Mesothelial cell of epicardium (in vitro differentiated cells): ENCODE measurements at regions not wholly inside any gene's neighbourhood (a gene's known extent, or its start where the extent isn't known, plus 50 kb on each side); places are given as distances from the start of the nearest gene placed in this dataset.

Experiments used
- DNase-seq, 2 experiments: peaks; one replicate each; pipeline ENCODE4 v3.0.0; 2021; ENCODE audit warnings: low spot score in 2 of 2; ENCODE audit not compliant: unreplicated experiment in 2 of 2
- H3K27ac Mint-ChIP-seq: 2 replicates; pipeline ENCODE4 v1.8.0; 2021; ENCODE audit warnings: mixed read lengths
- H3K27me3 Mint-ChIP-seq: 2 replicates; pipeline ENCODE4 v1.8.0; 2021; ENCODE audit warnings: low read depth, mixed read lengths
- H3K36me3 Mint-ChIP-seq: 2 replicates; pipeline ENCODE4 v1.8.0; 2021; ENCODE audit warnings: mixed read lengths
- H3K4me1 Mint-ChIP-seq: 2 replicates; pipeline ENCODE4 v1.8.0; 2021; ENCODE audit warnings: mixed read lengths
- H3K4me3 Mint-ChIP-seq: 2 replicates; pipeline ENCODE4 v1.8.0; 2021; ENCODE audit warnings: mild to moderate bottlenecking, moderate library complexity, mixed read lengths
- H3K9me3 Mint-ChIP-seq: 2 replicates; pipeline ENCODE4 v1.8.0; 2021; ENCODE audit warnings: mixed read lengths
- CTCF ChIP-seq: fragments of 200-600 bp; sonication (generic); IDR thresholded peaks from one replicate; pipeline ENCODE4 v1.5.0; 2021; ENCODE audit warnings: antibody characterized with exemption; ENCODE audit not compliant: unreplicated experiment

- no peak for DNase-seq
- Mint-ChIP-seq H3K36me3 (peaks cover 3% of the 10 kb centered on the region), H3K27me3 (no peaks in the 10 kb centered on the region), H3K9me3 (peaks cover 25% of the 10 kb centered on the region), H3K4me1 (no peaks in the 10 kb centered on the region), H3K4me3 (no peak overlapping the region), H3K27ac (no peak overlapping the region)
- no peak for TF ChIP-seq CTCF
Measured at GRCh38 chr2:83378921-83379320, 1080.2 kb downstream of the SUCLG1 start.

- no peak for TF ChIP-seq CTCF
- H3K4me1 Mint-ChIP-seq: no peaks in the 10 kb centered on the region
- H3K4me3 Mint-ChIP-seq: no peak overlapping the region
- no peaks in the 10 kb centered on the region for H3K27me3 Mint-ChIP-seq
- H3K9me3 Mint-ChIP-seq: peaks cover 20% of the 10 kb centered on the region
- H3K27ac Mint-ChIP-seq: no peak overlapping the region
- no peak for DNase-seq
- H3K36me3 Mint-ChIP-seq: peaks cover 3% of the 10 kb centered on the region
Measured at GRCh38 chr2:83376731-83377130, 1082.3 kb downstream of the SUCLG1 start.

- no peak for DNase-seq
- H3K36me3 Mint-ChIP-seq: no peaks in the 10 kb centered on the region
- TF ChIP-seq CTCF: no peak
- H3K27me3 Mint-ChIP-seq: no peaks in the 10 kb centered on the region
- H3K9me3 Mint-ChIP-seq: peaks cover 4% of the 10 kb centered on the region
- no peaks in the 10 kb centered on the region for H3K4me1 Mint-ChIP-seq
- no peak overlapping the region for H3K4me3 Mint-ChIP-seq
- H3K27ac Mint-ChIP-seq: no peak overlapping the region
Measured at GRCh38 chr2:83370419-83370762, 1088.7 kb downstream of the SUCLG1 start.

- H3K4me3 Mint-ChIP-seq: no peak overlapping the region
- H3K4me1 Mint-ChIP-seq: no peaks in the 10 kb centered on the region
- peaks cover 2% of the 10 kb centered on the region for H3K9me3 Mint-ChIP-seq
- no peak for DNase-seq
- H3K27ac Mint-ChIP-seq: no peak overlapping the region
- TF ChIP-seq CTCF: no peak
- H3K27me3 Mint-ChIP-seq: no peaks in the 10 kb centered on the region
- no peaks in the 10 kb centered on the region for H3K36me3 Mint-ChIP-seq
Measured at GRCh38 chr2:83369601-83370418, 1089.3 kb downstream of the SUCLG1 start.

- no peak for TF ChIP-seq CTCF
- no peak for DNase-seq
- Mint-ChIP-seq H3K4me1 (no peaks in the 10 kb centered on the region), H3K9me3 (peaks cover 2% of the 10 kb centered on the region), H3K4me3 (no peak overlapping the region), H3K27ac (no peak overlapping the region), H3K36me3 (no peaks in the 10 kb centered on the region), H3K27me3 (no peaks in the 10 kb centered on the region)
Measured at GRCh38 chr2:83368916-83369315, 1090.2 kb downstream of the SUCLG1 start.
